GM21786 (cell line): ENCODE measurements at regions not wholly inside any gene's neighbourhood (a gene's known extent, or its start where the extent isn't known, plus 50 kb on each side); places are given as distances from the start of the nearest gene placed in this dataset.
"Not testable (repeated sequence)": the region's sequence is repeated elsewhere in the genome, so short reads cannot be mapped to it uniquely, and the experiment has no call there.

Experiments used
- ATAC-seq: cut with Tn5 transposase; IDR thresholded peaks from one replicate; pipeline ENCODE4 v1.9.1; 2021; ENCODE audit not compliant: unreplicated experiment

- no peak for ATAC-seq
These were observed 87.7 kb upstream of the SLC45A1 start for GRCh38 chr1:8230292-8230621.

DNA sequence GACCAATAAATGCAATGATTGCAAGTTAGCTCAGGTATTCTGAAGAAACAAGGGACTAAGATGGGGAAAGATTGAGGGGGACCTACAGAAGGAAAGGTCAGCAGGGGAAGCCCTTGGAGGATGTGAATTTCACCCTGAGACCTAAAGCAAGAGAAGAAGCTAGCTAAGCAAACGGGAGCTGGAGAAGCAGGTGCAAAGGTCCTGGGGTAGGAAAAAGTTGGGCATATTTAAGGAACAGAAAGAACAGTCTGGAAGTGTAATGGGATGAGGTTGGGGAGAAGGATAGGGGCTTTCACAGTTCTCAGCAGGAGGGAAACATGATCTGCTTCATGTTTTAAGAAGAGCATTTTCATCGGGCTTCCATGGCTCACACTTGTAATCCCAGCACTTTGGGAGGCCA lies 89.7 kb upstream of the SLC45A1 start:
- no peak for ATAC-seq

GRCh38 chr1:8227674-8228073 lies 90.2 kb upstream of the SLC45A1 start:
- not testable (repeated sequence) for ATAC-seq

DNA sequence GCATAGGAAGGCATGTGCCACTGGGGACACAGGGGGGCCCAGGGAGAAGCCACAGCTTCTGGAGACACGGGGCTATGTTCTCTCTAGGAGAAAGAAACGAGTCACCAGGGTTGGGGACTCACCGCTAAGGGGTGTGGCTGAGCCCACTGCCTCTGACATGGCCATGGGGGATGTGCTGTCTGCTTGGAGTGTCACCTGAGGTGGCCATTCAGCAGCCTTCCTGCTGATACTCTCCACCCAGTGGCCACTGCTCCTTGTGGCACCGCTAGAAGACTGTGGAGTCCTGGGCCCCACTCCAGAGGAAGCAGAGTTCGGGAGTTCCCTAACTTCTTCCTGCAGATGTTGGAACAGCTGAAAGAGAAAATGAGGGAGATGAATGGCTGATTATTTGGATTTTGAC lies 91.2 kb upstream of the SLC45A1 start:
- ATAC-seq, result no peak

- ATAC-seq, result not testable (repeated sequence)
These were observed 91.9 kb upstream of the SLC45A1 start for GRCh38 chr1:8226024-8226423.

DNA sequence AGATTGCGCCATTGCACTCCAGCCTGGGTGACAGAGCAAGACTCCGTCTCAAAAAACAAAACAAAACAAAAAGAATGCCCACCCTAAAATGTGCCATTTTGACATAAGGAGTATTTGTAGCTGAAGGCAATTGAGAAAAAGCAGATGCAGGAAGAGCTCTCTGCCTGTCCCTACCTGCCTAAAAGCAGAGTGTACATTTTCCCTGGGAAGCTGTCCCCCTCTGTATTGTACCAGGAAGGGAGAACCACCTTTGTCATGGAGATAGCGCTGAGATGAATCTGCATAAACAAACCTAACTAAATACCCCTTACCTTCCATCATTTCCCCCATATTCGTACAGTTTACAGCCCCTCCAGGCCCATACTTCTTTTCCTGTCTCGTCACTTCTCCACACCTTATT lies 94.4 kb upstream of the SLC45A1 start:
- ATAC-seq, result no peak

DNA sequence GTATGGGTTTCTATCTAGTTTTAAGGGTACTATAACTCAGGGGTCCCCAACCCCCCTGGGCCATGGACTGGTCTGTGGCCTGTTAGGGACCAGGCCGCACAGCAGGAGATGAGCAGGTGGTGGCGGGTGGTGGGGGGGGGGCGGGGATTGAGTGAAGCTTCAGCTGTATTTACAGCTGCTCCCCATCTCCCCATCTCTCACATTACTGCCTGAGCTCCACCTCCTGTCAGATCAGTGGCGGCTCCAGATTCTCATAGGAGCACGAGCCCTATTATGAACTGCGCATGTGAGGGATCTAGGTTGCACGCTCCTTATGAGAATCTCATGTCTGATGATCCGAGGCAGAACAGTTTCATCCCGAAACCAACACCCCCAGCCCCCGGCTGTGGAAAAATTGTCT lies 95.1 kb upstream of the SLC45A1 start:
- ATAC-seq, result no peak

DNA sequence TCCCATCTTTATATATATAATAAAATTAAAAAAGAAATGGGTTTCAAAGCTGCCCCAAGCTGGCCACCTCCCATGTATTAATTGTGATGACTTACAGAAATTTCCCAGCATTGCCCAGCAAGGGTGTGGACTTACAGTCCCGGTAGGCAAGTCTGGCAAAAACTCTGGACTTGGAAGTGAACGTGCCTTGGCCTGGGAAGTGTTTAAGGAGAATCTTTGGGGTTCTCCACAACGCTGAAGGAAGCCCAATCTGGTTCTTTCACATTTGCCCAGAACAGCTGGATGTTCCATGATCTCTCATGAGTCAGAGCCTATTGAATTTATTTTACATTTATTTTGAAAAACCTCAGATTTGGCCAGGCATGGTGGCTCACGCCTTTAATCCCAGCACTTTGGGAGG lies 98.4 kb upstream of the SLC45A1 start:
- no peak for ATAC-seq

GRCh38 chr1:8218351-8219092 lies 99.4 kb upstream of the SLC45A1 start:
- ATAC-seq, result no peak

- ATAC-seq, result no peak
These were observed 100.1 kb upstream of the SLC45A1 start for GRCh38 chr1:8217809-8218208.

DNA sequence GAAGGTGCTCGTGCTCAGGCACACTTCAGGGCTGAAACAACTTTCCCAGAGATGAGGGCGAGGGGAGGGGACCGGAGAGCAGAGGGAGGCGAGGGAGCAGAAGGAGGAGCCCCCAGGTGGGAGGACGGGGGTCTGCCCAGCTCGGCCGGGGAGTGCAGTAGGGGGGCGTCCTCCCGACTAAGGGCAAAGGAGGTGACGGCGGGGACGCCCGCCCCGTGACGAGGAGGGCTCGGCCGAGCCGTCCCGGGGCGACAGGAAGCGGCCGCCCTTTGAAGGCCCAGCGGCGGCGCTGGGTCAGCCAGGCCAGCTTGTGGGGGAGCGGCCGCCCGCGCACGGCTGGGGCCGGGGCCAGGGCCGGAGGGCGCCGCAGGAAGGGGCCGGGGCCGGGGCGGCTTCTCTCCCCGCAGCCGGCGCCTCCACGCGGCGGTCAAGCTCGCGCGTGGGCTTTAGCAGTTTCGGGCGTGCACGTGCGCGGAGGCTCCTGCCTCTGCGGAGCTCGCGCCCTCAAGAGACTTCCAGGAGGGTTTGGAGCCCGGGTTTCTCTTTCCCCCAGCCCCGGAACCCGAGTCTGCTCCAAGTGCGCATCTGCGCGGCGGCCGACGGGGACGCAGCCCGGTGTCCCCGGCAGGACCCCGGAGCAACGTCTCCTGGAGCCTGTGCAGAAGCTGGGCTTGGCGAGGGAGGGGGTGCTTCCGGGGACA lies 100.8 kb upstream of the SLC45A1 start:
- ATAC-seq, result no peak

DNA sequence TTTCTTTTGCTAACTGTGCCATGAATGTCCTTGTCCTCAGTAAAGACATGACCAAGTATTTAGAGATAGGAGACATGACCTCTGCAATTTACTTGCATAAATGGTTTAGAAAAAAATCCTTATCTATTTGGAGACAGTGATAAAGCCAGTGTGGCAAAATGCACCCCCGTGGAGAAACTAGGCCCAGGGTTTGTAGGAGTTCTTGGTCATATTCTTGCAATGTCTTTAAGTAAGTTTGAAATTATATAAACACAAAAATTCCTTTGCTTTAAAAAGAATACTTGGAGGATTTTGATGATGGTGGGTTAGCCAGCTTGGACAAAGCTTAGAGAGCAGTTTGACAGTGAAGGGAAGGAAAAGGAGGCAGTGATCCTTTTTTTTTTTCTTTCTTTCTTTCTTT lies 101.9 kb upstream of the SLC45A1 start:
- ATAC-seq, result no peak

DNA sequence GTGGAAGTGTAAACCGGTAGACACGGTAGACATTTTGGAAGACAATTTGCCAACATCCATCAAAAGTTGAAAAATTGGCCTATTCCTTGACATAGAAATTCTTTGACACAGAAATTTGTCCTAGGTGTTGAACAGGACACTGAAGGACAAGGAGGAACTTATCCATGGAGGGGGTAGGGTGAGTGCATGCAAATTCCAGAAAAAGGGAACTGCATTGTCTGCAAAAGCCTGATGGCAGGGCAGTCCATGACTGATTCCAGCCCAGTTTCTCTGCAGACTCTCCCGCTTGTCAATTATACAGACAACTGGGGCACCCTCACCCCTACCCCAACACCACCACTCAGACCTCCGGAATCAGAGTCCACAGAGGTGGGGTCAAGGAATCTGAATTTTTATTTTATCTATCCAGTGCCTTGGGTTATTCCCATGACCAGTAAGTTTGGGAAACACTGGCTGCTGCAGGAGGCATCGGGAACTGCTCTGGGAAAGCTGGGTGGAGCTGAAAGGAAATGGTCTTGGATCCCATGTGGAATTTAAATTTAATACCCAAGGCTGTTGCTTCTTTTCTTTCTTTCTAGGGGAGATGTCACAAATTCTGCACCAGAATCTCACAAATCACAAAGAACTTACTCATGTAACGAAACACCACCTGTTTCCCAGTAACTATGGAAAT lies 103.3 kb upstream of the SLC45A1 start:
- ATAC-seq, result no peak

GRCh38 chr1:8213676-8214075 lies 104.2 kb upstream of the SLC45A1 start:
- no peak for ATAC-seq

DNA sequence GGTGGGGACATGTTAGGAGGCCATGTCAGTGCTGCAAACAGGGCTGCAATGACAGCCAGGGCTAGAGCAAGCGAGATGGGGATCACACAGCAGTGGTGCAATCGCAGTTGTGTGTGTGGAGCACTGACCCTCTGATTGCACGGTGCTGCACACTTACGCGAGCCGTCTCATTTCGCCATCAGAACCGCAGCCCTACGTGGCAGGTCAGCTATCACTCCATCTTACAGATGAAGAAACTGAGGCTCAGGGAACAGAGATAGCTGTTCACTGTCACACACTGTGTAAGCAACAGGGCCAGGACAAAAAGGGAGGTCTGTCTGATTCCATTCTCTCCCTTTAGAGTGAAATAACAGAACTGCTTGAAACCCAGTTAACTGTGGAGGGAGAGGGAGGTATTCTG lies 104.8 kb upstream of the SLC45A1 start:
- ATAC-seq, result no peak

DNA sequence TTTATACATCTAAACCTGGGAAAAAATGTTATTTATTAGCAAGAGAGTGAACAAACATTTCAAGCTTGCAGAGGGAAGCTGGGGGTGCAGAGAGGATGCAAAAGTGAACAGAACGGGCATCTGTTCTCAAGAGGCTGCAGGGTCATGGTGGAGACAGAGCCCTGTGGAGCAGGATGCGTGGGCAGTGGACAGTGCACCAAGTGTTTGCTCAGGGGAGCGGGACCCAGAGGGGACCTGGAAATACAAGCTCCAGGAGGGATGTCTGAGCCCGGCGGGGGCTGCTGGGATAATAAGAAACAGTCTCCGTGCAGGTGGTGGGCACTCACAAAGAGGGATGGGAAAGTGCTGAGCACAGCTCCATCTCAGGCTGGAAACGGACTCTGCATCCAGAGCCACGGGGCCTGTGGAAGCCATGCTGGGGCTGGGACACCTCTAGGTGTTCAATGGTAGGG lies 105.3 kb upstream of the SLC45A1 start:
- no peak for ATAC-seq

GRCh38 chr1:8211883-8212579 lies 105.9 kb upstream of the SLC45A1 start:
- ATAC-seq, result no peak

DNA sequence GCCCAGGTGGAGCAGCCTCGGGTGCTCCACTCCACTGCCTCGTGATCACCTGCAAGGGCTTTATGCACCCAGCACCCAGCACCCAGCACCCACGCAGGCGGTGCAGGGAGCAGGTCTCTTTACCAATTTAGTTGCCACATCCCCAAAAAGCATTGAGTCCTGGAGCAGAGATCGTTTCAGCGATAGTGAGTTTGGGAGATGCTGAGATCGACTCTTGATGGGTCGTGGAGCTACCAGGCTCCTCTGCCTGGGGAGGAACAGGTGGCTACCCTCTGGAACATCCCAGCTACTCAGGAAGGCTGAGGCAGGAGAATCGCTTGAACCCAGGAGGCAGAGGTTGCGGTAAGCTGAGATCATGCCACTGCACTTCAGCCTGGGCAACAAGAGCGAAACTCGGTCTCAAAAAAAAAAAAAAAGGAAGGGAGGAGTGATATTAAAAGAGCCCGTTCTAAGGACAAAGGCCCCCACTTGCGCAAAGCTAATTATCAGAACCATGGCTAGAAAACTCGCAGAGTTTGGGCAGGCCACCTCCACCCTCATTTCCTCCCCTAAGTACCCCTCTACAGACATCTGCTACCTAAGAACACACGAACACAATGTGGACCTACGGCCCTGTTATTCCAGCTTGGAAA lies 106.5 kb upstream of the SLC45A1 start:
- ATAC-seq, result no peak

- ATAC-seq, result no peak
These were observed 110.7 kb upstream of the SLC45A1 start for GRCh38 chr1:8207202-8207601.

DNA sequence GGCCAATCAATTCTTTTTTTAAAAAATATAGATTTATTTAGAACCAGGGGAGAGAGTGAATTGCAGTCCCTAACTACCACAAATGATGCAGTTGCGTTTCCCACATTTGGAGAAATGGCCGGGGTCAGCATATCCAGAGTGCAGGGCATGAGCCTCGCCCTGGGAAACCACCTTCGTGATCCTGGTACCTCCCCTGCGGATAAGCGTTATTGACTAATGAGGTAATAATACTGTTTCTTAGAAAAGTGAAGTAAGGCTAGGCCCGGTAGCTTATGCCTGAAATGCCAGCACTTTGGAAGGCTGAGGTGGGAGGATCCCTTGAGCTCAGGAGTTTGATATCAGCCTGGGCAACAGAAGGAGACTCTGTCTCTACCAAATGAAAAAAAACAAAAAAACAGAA lies 111.5 kb upstream of the SLC45A1 start:
- no peak for ATAC-seq

DNA sequence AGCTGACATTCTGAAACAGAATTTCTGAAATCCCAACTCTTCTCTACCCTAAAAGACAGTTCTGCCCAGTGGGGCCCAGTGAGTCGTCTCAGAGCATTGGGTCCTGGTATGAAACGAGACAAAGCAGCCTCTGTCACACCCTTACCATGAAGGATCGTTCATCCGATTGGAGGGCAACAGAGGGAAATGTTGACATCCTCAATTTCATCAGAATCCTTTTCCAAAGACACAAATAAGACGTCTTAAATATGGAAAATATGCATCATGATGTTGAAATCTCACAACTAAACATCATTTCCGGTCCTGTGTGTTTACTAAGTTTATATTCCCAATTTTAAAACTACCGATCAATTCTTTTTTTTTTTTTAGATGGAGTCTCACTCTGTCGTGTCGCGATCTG lies 112.1 kb upstream of the SLC45A1 start:
- ATAC-seq, result no peak
